ENCODE measurements at regions not wholly inside any gene's neighbourhood (a gene's known extent, or its start where the extent isn't known, plus 50 kb on each side); places are given as distances from the start of the nearest gene placed in this dataset.

GRCh38 chr2:12619975-12620374, 96.8 kb upstream of the TRIB2 start:
- TF ChIP-seq EZH2 (IDR thresholded peaks at IDR 0.05; ENCODE audit: low read length) (no peak), CTCF (optimal IDR thresholded peaks at IDR 0.05 in 1 of 3, IDR thresholded peaks at IDR 0.05 in 1 of 3, conservative IDR thresholded peaks at IDR 0.05 in 1 of 3; ENCODE audit: extremely low read depth in 1 of 3, insufficient read depth in 2 of 3, low read length in 3 of 3) (no peak)
